HL-60 (cell line): ENCODE measurements at regions not wholly inside any gene's neighbourhood (a gene's known extent, or its start where the extent isn't known, plus 50 kb on each side); places are given as distances from the start of the nearest gene placed in this dataset.

ENCODE experiments used
- DNase-seq, 2 experiments: peaks; one replicate each; pipeline ENCODE4 v3.0.0-alpha.2; 2010 to 2020; ENCODE audit warnings: low read depth in 1 of 2, low spot score in 1 of 2
- H3K27ac ChIP-seq: fragments of 250-450 bp; sonication (Bioruptor Pico); replicated peaks from 2 replicates; pipeline ENCODE4 v1.5.1; 2020; ENCODE audit warnings: mild to moderate bottlenecking, moderate library complexity
- H3K27me3 ChIP-seq: fragments of 250-450 bp; sonication (Bioruptor Pico); 2 replicates; pipeline ENCODE4 v1.5.1; 2021; ENCODE audit warnings: mild to moderate bottlenecking, moderate library complexity; ENCODE audit not compliant: insufficient read depth, poor library complexity, severe bottlenecking
- H3K4me3 ChIP-seq: replicated peaks from 2 replicates; pipeline ENCODE4 v1.5.1; 2011; ENCODE audit warnings: mild to moderate bottlenecking, control low read depth, low read length; ENCODE audit not compliant: insufficient read depth
- GABPA ChIP-seq: IDR thresholded peaks from 2 replicates; pipeline ENCODE4 v1.6.1; 2012; ENCODE audit warnings: low read depth
- POLR2AphosphoS5 ChIP-seq: IDR thresholded peaks from 2 replicates; pipeline ENCODE4 v1.6.1; 2012; ENCODE audit warnings: low read depth
- REST ChIP-seq: IDR thresholded peaks from 2 replicates; pipeline ENCODE4 v1.6.1; 2012; ENCODE audit warnings: low read depth; ENCODE audit not compliant: insufficient replicate concordance
- SPI1 ChIP-seq: IDR thresholded peaks from 2 replicates; pipeline ENCODE4 v1.6.1; 2012; ENCODE audit warnings: low read depth, mild to moderate bottlenecking, borderline replicate concordance
- TF ChIP-seq, protein P1 (sequence below): IDR thresholded peaks from one replicate; pipeline ENCODE4 v1.5.1; 2011; ENCODE audit warnings: low read length, control low read depth, inconsistent platforms; ENCODE audit not compliant: insufficient read depth

DNA sequence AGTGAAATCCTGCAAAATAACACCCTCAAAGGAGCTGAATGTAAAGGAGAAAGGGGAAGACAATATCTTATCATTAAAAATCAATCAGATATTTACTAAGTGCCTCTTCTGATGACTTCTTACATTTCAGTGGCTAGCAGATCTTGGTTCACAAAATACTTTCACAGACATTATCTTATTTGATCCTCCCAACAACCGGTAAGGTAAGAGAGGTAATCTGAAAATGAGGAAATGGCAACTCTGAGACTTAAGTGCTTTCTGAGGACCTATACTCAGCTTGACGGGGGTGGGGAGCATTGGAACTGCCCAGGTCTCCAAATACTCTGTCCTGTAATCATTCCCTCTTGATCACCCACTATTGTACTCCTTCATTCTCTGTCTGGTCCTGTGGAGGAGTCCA lies 144.6 kb upstream of the MKLN1 start:
- Histone ChIP-seq H3K27ac (no peak overlapping the region), H3K4me3 (no peak overlapping the region)
- no peak for DNase-seq

GRCh38 chr7:131183611-131184119 lies 144.0 kb upstream of the MKLN1 start:
- no peak overlapping the region for H3K27ac ChIP-seq
- H3K27me3 ChIP-seq, result no peaks in the 10 kb centered on the region
- TF ChIP-seq SPI1, result no peak
- TF ChIP-seq, protein P1, sequence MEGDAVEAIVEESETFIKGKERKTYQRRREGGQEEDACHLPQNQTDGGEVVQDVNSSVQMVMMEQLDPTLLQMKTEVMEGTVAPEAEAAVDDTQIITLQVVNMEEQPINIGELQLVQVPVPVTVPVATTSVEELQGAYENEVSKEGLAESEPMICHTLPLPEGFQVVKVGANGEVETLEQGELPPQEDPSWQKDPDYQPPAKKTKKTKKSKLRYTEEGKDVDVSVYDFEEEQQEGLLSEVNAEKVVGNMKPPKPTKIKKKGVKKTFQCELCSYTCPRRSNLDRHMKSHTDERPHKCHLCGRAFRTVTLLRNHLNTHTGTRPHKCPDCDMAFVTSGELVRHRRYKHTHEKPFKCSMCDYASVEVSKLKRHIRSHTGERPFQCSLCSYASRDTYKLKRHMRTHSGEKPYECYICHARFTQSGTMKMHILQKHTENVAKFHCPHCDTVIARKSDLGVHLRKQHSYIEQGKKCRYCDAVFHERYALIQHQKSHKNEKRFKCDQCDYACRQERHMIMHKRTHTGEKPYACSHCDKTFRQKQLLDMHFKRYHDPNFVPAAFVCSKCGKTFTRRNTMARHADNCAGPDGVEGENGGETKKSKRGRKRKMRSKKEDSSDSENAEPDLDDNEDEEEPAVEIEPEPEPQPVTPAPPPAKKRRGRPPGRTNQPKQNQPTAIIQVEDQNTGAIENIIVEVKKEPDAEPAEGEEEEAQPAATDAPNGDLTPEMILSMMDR, result no peak
- no peak for TF ChIP-seq GABPA
- TF ChIP-seq REST, result no peak
- no peak for TF ChIP-seq POLR2AphosphoS5
- DNase-seq, result no peak
- no peak overlapping the region for H3K4me3 ChIP-seq

More for the DNA sequence above, 144.6 kb upstream of the MKLN1 start:
- H3K27me3 ChIP-seq, result no peaks in the 10 kb centered on the region
- peak; percentile 30; the same call in 1 of the 2 replicates for TF ChIP-seq SPI1
- TF ChIP-seq REST, result no peak

GRCh38 chr7:131186816-131187215 lies 140.9 kb upstream of the MKLN1 start:
- no peaks in the 10 kb centered on the region for H3K27me3 ChIP-seq
- H3K27ac ChIP-seq, result no peak overlapping the region
- DNase-seq, result no peak
- no peak overlapping the region for H3K4me3 ChIP-seq
- no peak for TF ChIP-seq REST
- TF ChIP-seq SPI1, result no peak
- TF ChIP-seq, protein P1, result no peak
- TF ChIP-seq GABPA, result no peak
- no peak for TF ChIP-seq POLR2AphosphoS5
